Epithelial cell of esophagus (primary cell): ENCODE measurements at regions not wholly inside any gene's neighbourhood (a gene's known extent, or its start where the extent isn't known, plus 50 kb on each side); places are given as distances from the start of the nearest gene placed in this dataset.
A peak's percentile ranks its signal among the peaks of the same experiment; 100 is the strongest.

Source experiments
- DNase-seq: peaks from one replicate; pipeline ENCODE4 v3.0.0; 2010; ENCODE audit warnings: low read depth
- H3K4me3 ChIP-seq: 2 replicates; pipeline ENCODE4 v1.5.1; 2011; ENCODE audit warnings: mild to moderate bottlenecking, low read length, control low read depth
- CTCF ChIP-seq: IDR thresholded peaks from 2 replicates; pipeline ENCODE4 v1.5.1; 2011; ENCODE audit warnings: low read depth, mild to moderate bottlenecking, low read length, control low read depth, inconsistent platforms; ENCODE audit not compliant: insufficient read depth; ENCODE audit errors: missing control alignments

- no peak for DNase-seq
- no peak for TF ChIP-seq CTCF
- no peak overlapping the region for H3K4me3 ChIP-seq
Observed at GRCh38 chr1:96980448-96980847, 258.9 kb downstream of the PTBP2 start.

- H3K4me3 ChIP-seq = no peak overlapping the region
- no peak for DNase-seq
- TF ChIP-seq CTCF = no peak
Observed at GRCh38 chr1:96981181-96981580, 259.6 kb downstream of the PTBP2 start.

- H3K4me3 ChIP-seq = no peak overlapping the region
- no peak for TF ChIP-seq CTCF
- no peak for DNase-seq
Observed at GRCh38 chr1:96982118-96982517, 260.5 kb downstream of the PTBP2 start.

GRCh38 chr1:96983866-96984265 lies 262.3 kb downstream of the PTBP2 start:
- no peak overlapping the region for H3K4me3 ChIP-seq
- TF ChIP-seq CTCF = no peak

GRCh38 chr1:96987186-96987703 lies 265.7 kb downstream of the PTBP2 start:
- peak; percentile 5 for DNase-seq
- no peak overlapping the region for H3K4me3 ChIP-seq
- no peak for TF ChIP-seq CTCF

More at GRCh38 chr1:96983866-96984265, 262.3 kb downstream of the PTBP2 start:
- no peak for DNase-seq

- no peak for DNase-seq
Observed at GRCh38 chr1:96989302-96989701, 267.7 kb downstream of the PTBP2 start.

More at GRCh38 chr1:96989302-96989701, 267.7 kb downstream of the PTBP2 start:
- H3K4me3 ChIP-seq = no peak overlapping the region
- TF ChIP-seq CTCF = no peak
